IMR-90 (cell line): ENCODE measurements at regions not wholly inside any gene's neighbourhood (a gene's known extent, or its start where the extent isn't known, plus 50 kb on each side); places are given as distances from the start of the nearest gene placed in this dataset.

Experiments used
- BHLHE40 ChIP-seq: fragments of 150-350 bp; IDR thresholded peaks from 2 replicates; pipeline ENCODE4 v1.6.1; 2016; ENCODE audit warnings: mild to moderate bottlenecking, low read depth, low read length
- CEBPB ChIP-seq: IDR thresholded peaks from 2 replicates; pipeline ENCODE4 v1.6.1; 2012; ENCODE audit warnings: low read depth, low read length, improper control_type of control experiment
- POLR2A ChIP-seq: IDR thresholded peaks from 2 replicates; pipeline ENCODE4 v1.6.1; 2012; ENCODE audit warnings: mild to moderate bottlenecking, low read depth, low read length
- RAD21 ChIP-seq: IDR thresholded peaks from 2 replicates; pipeline ENCODE4 v1.6.1; 2012; ENCODE audit warnings: low read length, improper control_type of control experiment
- RFX5 ChIP-seq: IDR thresholded peaks from 2 replicates; pipeline ENCODE4 v1.8.0; 2012; ENCODE audit warnings: low read depth, mild to moderate bottlenecking, low read length, moderate library complexity
- TF ChIP-seq, protein P1 (sequence below): conservative IDR thresholded peaks from 2 replicates; pipeline ENCODE4 v1.5.1; 2012; ENCODE audit warnings: mild to moderate bottlenecking, low read depth, low read length, improper control_type of control experiment
- TF ChIP-seq, protein P2 (sequence below): fragments of 150-350 bp; IDR thresholded peaks from 2 replicates; pipeline ENCODE4 v1.6.1; 2016; ENCODE audit warnings: low read depth, mild to moderate bottlenecking, low read length, moderate library complexity, borderline replicate concordance

DNA sequence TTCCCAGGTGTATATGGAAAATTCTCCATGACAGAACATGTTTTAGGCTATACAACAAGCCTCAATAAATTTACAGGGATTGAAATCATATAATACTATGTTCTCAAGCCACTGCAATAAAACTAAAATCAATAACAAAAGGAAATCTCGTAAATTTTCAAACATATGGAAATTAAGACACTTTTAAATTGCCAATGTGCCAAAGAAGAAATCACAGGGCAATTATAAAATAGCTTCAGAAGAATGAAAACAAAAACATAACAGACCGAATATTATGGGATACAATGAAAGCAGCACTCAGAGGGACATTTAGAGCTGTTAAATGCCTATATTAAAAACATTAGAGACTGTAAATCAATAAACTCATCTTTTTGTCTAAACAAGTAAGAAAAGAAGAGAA is 555.7 kb upstream of the B3GAT1 start:
- TF ChIP-seq POLR2A (no peak), RAD21 (no peak), CEBPB (no peak), RFX5 (no peak), BHLHE40 (no peak)
- TF ChIP-seq, protein P1, sequence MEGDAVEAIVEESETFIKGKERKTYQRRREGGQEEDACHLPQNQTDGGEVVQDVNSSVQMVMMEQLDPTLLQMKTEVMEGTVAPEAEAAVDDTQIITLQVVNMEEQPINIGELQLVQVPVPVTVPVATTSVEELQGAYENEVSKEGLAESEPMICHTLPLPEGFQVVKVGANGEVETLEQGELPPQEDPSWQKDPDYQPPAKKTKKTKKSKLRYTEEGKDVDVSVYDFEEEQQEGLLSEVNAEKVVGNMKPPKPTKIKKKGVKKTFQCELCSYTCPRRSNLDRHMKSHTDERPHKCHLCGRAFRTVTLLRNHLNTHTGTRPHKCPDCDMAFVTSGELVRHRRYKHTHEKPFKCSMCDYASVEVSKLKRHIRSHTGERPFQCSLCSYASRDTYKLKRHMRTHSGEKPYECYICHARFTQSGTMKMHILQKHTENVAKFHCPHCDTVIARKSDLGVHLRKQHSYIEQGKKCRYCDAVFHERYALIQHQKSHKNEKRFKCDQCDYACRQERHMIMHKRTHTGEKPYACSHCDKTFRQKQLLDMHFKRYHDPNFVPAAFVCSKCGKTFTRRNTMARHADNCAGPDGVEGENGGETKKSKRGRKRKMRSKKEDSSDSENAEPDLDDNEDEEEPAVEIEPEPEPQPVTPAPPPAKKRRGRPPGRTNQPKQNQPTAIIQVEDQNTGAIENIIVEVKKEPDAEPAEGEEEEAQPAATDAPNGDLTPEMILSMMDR = no peak
- TF ChIP-seq, protein P2, sequence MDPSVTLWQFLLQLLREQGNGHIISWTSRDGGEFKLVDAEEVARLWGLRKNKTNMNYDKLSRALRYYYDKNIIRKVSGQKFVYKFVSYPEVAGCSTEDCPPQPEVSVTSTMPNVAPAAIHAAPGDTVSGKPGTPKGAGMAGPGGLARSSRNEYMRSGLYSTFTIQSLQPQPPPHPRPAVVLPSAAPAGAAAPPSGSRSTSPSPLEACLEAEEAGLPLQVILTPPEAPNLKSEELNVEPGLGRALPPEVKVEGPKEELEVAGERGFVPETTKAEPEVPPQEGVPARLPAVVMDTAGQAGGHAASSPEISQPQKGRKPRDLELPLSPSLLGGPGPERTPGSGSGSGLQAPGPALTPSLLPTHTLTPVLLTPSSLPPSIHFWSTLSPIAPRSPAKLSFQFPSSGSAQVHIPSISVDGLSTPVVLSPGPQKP = no peak
